K562 (cell line): ENCODE measurements at regions not wholly inside any gene's neighbourhood (a gene's known extent, or its start where the extent isn't known, plus 50 kb on each side); places are given as distances from the start of the nearest gene placed in this dataset.
A peak's percentile ranks its signal among the peaks of the same experiment; 100 is the strongest.

Experiments
- CAMTA2 ChIP-seq: fragments of 250-450 bp; sonication (Bioruptor Pico); conservative IDR thresholded peaks from 2 replicates; pipeline ENCODE4 v1.5.1; 2022
- CEBPZ ChIP-seq: fragments of 150-350 bp; IDR thresholded peaks from 2 replicates; pipeline ENCODE4 v1.6.1; 2014; ENCODE audit warnings: low read depth, mild to moderate bottlenecking, low read length, borderline replicate concordance
- FUS ChIP-seq: fragments of 200-400 bp; formaldehyde crosslinking; optimal IDR thresholded peaks from 2 replicates; pipeline ENCODE3; 2017; ENCODE audit warnings: low read depth, low read length
- HMGN3 ChIP-seq: IDR thresholded peaks from 2 replicates; pipeline ENCODE4 v1.6.1; 2011; ENCODE audit warnings: borderline replicate concordance, low read depth, mild to moderate bottlenecking, mixed read lengths, low read length; ENCODE audit not compliant: insufficient read length; ENCODE audit errors: extremely low read depth
- ID3 ChIP-seq, 2 experiments: fragments of 250-450 bp in 1 of 2; fragments of 450-650 bp in 1 of 2; sonication (Bioruptor Pico) in 1 of 2; IDR thresholded peaks; 2 replicates each; pipeline versions ENCODE4 v1.6.1 to v1.8.0; 2016 to 2021; ENCODE audit warnings: mild to moderate bottlenecking in 2 of 2, moderate library complexity in 2 of 2, missing compliant biosample characterization in 1 of 2, missing genetic modification characterization in 1 of 2
- MBD2 ChIP-seq: sonication (generic); IDR thresholded peaks from 2 replicates; pipeline ENCODE4 v1.6.1; 2016; ENCODE audit warnings: low read depth, borderline replicate concordance
- MTA2 ChIP-seq: fragments of 450-650 bp; IDR thresholded peaks from 2 replicates; pipeline ENCODE4 v1.6.1; 2016; ENCODE audit warnings: low read depth
- NCOA1 ChIP-seq: fragments of 450-650 bp; IDR thresholded peaks from 2 replicates; pipeline ENCODE4 v1.6.1; 2016; ENCODE audit warnings: low read depth
- NCOA6 ChIP-seq: fragments of 450-650 bp; IDR thresholded peaks from 2 replicates; pipeline ENCODE4 v1.6.1; 2017; ENCODE audit warnings: mild to moderate bottlenecking
- RBBP5 ChIP-seq: fragments of 200-600 bp; sonication (generic); IDR thresholded peaks from 2 replicates; pipeline ENCODE4 v1.6.1; 2012; ENCODE audit warnings: borderline replicate concordance, mild to moderate bottlenecking, low read length, control low read depth, inconsistent platforms; ENCODE audit not compliant: insufficient read depth, poor library complexity, severe bottlenecking
- TAL1 ChIP-seq: fragments of 450-650 bp; IDR thresholded peaks from 2 replicates; pipeline ENCODE4 v1.6.1; 2016; ENCODE audit warnings: mild to moderate bottlenecking
- TCF7 ChIP-seq: sonication (generic); IDR thresholded peaks from 2 replicates; pipeline ENCODE4 v1.6.1; 2016; ENCODE audit warnings: antibody characterized with exemption, borderline replicate concordance
- TEAD4 ChIP-seq, 2 experiments: sonication (generic) in 1 of 2; formaldehyde crosslinking in 1 of 2; IDR thresholded peaks; 2 replicates each; pipeline versions ENCODE4 v1.6.1 to v1.8.0; 2012 to 2022; ENCODE audit warnings: borderline replicate concordance in 1 of 2, inconsistent platforms in 1 of 2, low read length in 1 of 2, mild to moderate bottlenecking in 1 of 2, missing genetic modification reagents in 1 of 2
- THRB ChIP-seq: fragments of 450-650 bp; formaldehyde crosslinking; conservative IDR thresholded peaks from 2 replicates; pipeline ENCODE4 v1.4.0; 2022; ENCODE audit warnings: mild to moderate bottlenecking, missing genetic modification characterization
- TOE1 ChIP-seq, 2 experiments: fragments of 450-650 bp in 1 of 2; sonication (generic) in 1 of 2; formaldehyde crosslinking in 1 of 2; IDR thresholded peaks; 2 replicates each; pipeline versions ENCODE4 v1.7.1 to v1.8.0; 2016 to 2022; ENCODE audit warnings: borderline replicate concordance in 2 of 2, mild to moderate bottlenecking in 2 of 2, antibody characterized with exemption in 1 of 2, inconsistent platforms in 1 of 2, low read depth in 1 of 2, missing genetic modification reagents in 1 of 2, moderate library complexity in 1 of 2
- ZFPM2 ChIP-seq: fragments of 250-450 bp; sonication (Bioruptor Pico); IDR thresholded peaks from 2 replicates; pipeline ENCODE4 v1.5.1; 2022; ENCODE audit warnings: mild to moderate bottlenecking
- ZNF280B ChIP-seq: fragments of 250-450 bp; sonication (Bioruptor Pico); IDR thresholded peaks from 2 replicates; pipeline ENCODE4 v1.5.1; 2021; ENCODE audit warnings: mild to moderate bottlenecking
- ZNF561 ChIP-seq: fragments of 450-650 bp; formaldehyde crosslinking; conservative IDR thresholded peaks from 2 replicates; pipeline ENCODE4 v1.4.0; 2020; ENCODE audit warnings: mild to moderate bottlenecking, moderate library complexity
- ZNF644 ChIP-seq: fragments of 200-800 bp; sonication (Bioruptor generic); IDR thresholded peaks from 2 replicates; pipeline ENCODE4 v1.6.1; 2016; ENCODE audit warnings: low read depth, missing genetic modification characterization, missing compliant biosample characterization

- TF ChIP-seq CEBPZ (no peak), ZNF561 (CRISPR knock-in tag) (no peak), THRB (no peak), TAL1 (peak; percentile 97), CAMTA2 (CRISPR knock-in tag) (no peak), RBBP5 (no peak), HMGN3 (peak; percentile 66), TCF7 (peak; percentile 96), MTA2 (peak; percentile 93), TEAD4 (IDR thresholded peaks at IDR 0.05; ENCODE audit: low read length) (peak; percentile 99), TEAD4 (CRISPR knock-in tag; IDR thresholded peaks at IDR 0.05; ENCODE audit: borderline replicate concordance) (no peak), ID3 (CRISPR knock-in tag; IDR thresholded peaks at IDR 0.05) (no peak), ID3 (tag; IDR thresholded peaks at IDR 0.05) (no peak), ZFPM2 (CRISPR knock-in tag) (no peak), NCOA6 (peak; percentile 57; the same call in 1 of the 2 replicates), FUS (no peak), MBD2 (peak; percentile 84; the same call in 1 of the 2 replicates), NCOA1 (peak; percentile 87; the same call in 1 of the 2 replicates), TOE1 (IDR thresholded peaks at IDR 0.05; ENCODE audit: borderline replicate concordance) (no peak), TOE1 (CRISPR knock-in tag; IDR thresholded peaks at IDR 0.05; ENCODE audit: borderline replicate concordance, low read depth) (no peak), ZNF644 (tag) (0 out of 2 replicates have a peak, but pooled peaks have one; percentile 12), ZNF280B (CRISPR knock-in tag) (no peak)
Measured at GRCh38 chr3:182364723-182365650, 428.3 kb upstream of the ATP11B start (continued).
